ENCODE measurements at regions not wholly inside any gene's neighbourhood (a gene's known extent, or its start where the extent isn't known, plus 50 kb on each side); places are given as distances from the start of the nearest gene placed in this dataset.

GRCh38 chr14:49464885-49465284, 121.3 kb downstream of the RPS29 start:
- intact Hi-C loops (cut with DNase I, micrococcal nuclease) = loop anchor here (5.0 to 10.0 kb wide), 3 partner anchors 120 to 370 kb away; partner anchors contain the start of genes MGAT2 (in 1 of the 2), RPL36AL (in 1 of the 2) and RPS29 (in 1 of the 2)
- no peaks in the 10 kb centered on the region for H3K4me1 Mint-ChIP-seq
- no peak for DNase-seq
- no peaks in the 10 kb centered on the region for H3K36me3 Mint-ChIP-seq (ENCODE audit: low read depth)
- no peak overlapping the region for H3K27ac Mint-ChIP-seq
- ChIA-PET POLR2A (no interaction called here), CTCF (no interaction called here)
- H3K4me3 Mint-ChIP-seq = no peak overlapping the region
- no peaks in the 10 kb centered on the region for H3K27me3 Mint-ChIP-seq
- no peak for ATAC-seq
- H3K9me3 Mint-ChIP-seq (ENCODE audit: low read depth) = no peaks in the 10 kb centered on the region

DNA sequence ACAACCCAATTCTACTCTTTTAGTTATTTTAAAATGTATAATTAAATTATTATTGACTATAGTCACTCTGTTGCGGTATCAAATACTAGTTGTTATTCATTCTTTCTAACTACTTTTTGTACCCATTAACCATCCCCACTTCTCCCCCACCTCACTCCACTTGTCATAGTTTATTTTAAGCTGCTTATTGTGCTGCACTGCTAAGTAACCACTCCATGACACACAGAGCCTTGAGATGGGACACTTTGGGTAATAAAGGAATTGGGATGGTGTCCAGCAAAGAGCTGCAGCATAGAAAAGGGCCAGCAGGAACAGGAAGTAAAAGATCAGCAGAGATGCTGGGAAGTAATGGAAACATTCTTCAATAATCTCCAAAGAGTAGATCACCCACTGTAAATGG, 123.0 kb downstream of the RPS29 start:
- no peaks in the 10 kb centered on the region for H3K36me3 Mint-ChIP-seq (ENCODE audit: low read depth)
- H3K27ac Mint-ChIP-seq = no peak overlapping the region
- H3K4me3 Mint-ChIP-seq = no peak overlapping the region
- H3K9me3 Mint-ChIP-seq (ENCODE audit: low read depth) = no peaks in the 10 kb centered on the region
- intact Hi-C loops (cut with DNase I, micrococcal nuclease) = loop anchor here (5.0 to 10.0 kb wide), 3 partner anchors 122 to 372 kb away; partner anchors contain the start of genes MGAT2 (in 1 of the 2), RPL36AL (in 1 of the 2) and RPS29 (in 1 of the 2)
- ATAC-seq (no peak), DNase-seq (no peak)
- ChIA-PET CTCF (interaction anchor here (1.1 to 5.5 kb wide), 6 partner anchors 12 to 123 kb away, joined by 3 to 143 read pairs (median 22); partner anchors contain the start of gene RPS29), POLR2A (no interaction called here)
- H3K4me1 Mint-ChIP-seq = no peaks in the 10 kb centered on the region
- H3K27me3 Mint-ChIP-seq = no peaks in the 10 kb centered on the region

DNA sequence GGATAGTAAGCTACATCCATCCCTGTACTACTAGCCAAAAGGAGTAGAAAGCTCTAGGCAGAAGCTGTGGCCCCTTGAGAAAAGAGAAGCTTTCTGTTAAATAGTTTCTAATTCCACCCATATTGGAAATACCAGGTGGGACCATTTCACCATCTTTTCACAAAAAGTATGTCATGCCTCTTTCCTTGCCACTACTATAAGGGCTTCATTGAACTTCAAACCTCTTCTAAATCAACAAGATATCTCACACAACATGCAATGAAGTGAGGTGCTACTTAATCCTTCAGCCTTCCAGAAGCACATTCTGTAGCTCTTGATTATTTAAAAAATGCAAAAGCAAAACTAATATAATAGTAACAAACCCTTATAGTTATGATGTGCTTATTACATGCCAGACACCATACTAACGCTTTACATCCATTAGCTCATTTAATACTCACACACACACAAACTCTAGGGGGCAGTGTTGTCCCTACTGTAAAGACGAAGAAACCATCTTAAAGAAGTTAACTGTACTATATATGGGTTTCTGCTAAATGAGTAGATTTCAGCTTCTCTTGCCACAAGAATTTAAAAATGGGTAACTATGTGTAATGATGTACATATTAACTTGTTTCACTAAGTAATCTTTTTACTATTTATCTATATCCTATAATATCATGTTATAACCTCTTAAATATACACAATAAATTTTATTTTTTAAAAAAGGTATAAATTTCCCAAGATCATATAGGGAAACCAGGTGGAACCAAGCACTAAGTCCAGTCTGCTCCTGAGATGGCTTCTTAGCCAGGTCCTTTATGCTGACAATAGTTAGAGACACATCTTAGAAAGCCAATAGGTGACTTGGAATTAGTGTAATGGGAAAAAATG, 124.4 kb downstream of the RPS29 start:
- H3K4me1 Mint-ChIP-seq = no peaks in the 10 kb centered on the region
- H3K4me3 Mint-ChIP-seq = no peak overlapping the region
- no peaks in the 10 kb centered on the region for H3K36me3 Mint-ChIP-seq (ENCODE audit: low read depth)
- CTCF ChIA-PET = interaction anchor here (0.6 to 5.5 kb wide), 46 partner anchors 10 to 1377 kb away, joined by 3 to 143 read pairs (median 4); partner anchors contain the start of genes DNAAF2, LRR1, RPL36AL and RPS29
- H3K27me3 Mint-ChIP-seq = no peaks in the 10 kb centered on the region
- H3K27ac Mint-ChIP-seq = no peak overlapping the region
- ATAC-seq = peak; percentile 98
- peak; percentile 73 for DNase-seq
- no peaks in the 10 kb centered on the region for H3K9me3 Mint-ChIP-seq (ENCODE audit: low read depth)
- intact Hi-C loops (cut with DNase I, micrococcal nuclease) = loop anchor here (1.0 to 10.0 kb wide), 5 partner anchors 36 to 373 kb away; partner anchors contain the start of genes RPS29 (in 2 of the 2), MGAT2 (in 1 of the 2) and RPL36AL (in 1 of the 2)
- POLR2A ChIA-PET = interaction anchor here (1.1 to 1.3 kb wide), 2 partner anchors 22 to 159 kb away, joined by 3 read pairs; partner anchors contain the start of genes MGAT2 and RPL36AL

DNA sequence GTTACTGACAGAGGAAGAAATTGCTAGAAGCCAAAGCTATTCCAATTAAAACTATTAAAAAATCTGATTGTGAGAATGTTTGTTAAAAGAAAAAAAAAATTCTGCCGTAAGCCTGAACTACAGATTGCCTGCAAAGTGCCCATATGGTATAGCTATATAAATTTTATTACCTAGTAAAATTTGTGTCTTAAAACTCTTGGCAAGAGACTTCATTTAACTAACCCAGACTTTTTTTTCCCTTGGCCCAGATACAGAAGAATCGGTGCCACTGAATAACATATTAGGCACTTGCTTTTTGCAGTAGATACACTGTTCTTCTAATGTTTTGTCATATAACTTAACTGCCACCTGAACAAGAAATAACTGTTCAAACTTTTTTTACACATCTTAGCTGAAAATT, 125.5 kb downstream of the RPS29 start:
- Mint-ChIP-seq H3K4me3 (no peak overlapping the region), H3K27me3 (peaks cover 2% of the 10 kb centered on the region), H3K9me3 (ENCODE audit: low read depth) (no peaks in the 10 kb centered on the region), H3K27ac (no peak overlapping the region), H3K36me3 (ENCODE audit: low read depth) (no peaks in the 10 kb centered on the region), H3K4me1 (no peaks in the 10 kb centered on the region)
- ATAC-seq (no peak), DNase-seq (no peak)
- intact Hi-C loops (cut with DNase I, micrococcal nuclease) = loop anchor here (1.0 to 10.0 kb wide), 5 partner anchors 37 to 374 kb away; partner anchors contain the start of genes RPS29 (in 2 of the 2), MGAT2 (in 1 of the 2) and RPL36AL (in 1 of the 2)
- ChIA-PET POLR2A (no interaction called here), CTCF (interaction anchor here (1.0 to 5.5 kb wide), 16 partner anchors 9 to 149 kb away, joined by 3 to 143 read pairs (median 10); partner anchors contain the start of gene RPS29)

DNA sequence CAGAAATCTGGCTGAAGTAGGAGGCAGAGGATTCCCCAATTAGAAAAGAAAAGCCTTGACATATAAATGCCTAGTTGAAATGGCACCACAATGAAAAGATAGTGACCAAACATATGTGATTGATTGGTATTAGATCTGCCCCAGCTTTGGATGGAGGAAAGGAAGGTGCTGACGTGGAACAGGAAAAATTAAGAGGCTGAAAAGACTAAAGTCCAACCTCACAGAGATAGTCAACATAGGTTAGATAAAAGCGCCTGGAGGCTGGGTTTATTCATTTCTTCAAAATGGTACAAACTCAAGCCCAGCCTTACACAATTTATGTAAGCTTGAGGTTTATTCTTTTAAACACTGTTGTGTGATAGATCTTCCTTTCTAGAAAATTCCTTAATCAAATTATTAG, 129.6 kb downstream of the RPS29 start:
- POLR2A ChIA-PET = no interaction called here
- CTCF ChIA-PET = no interaction called here
- H3K4me1 Mint-ChIP-seq = no peaks in the 10 kb centered on the region
- ATAC-seq (no peak), DNase-seq (no peak)
- intact Hi-C loops (cut with DNase I, micrococcal nuclease) = no loop called here
- no peaks in the 10 kb centered on the region for H3K9me3 Mint-ChIP-seq (ENCODE audit: low read depth)
- H3K27ac Mint-ChIP-seq = no peak overlapping the region
- H3K27me3 Mint-ChIP-seq = peaks cover 2% of the 10 kb centered on the region
- H3K36me3 Mint-ChIP-seq (ENCODE audit: low read depth) = no peaks in the 10 kb centered on the region
- H3K4me3 Mint-ChIP-seq = no peak overlapping the region

- CTCF ChIA-PET = interaction anchor here (0.7 to 2.6 kb wide), 2 partner anchors 10 to 240 kb away, joined by 3 to 19 read pairs; no protein-coding TSS in a partner anchor
- ATAC-seq = no peak
These were observed 134.2 kb downstream of the RPS29 start for GRCh38 chr14:49451938-49452337.

GRCh38 chr14:49449749-49450148, 136.4 kb downstream of the RPS29 start:
- H3K4me1 Mint-ChIP-seq = no peaks in the 10 kb centered on the region
- no peak for DNase-seq
- no peak overlapping the region for H3K27ac Mint-ChIP-seq
- intact Hi-C loops (cut with DNase I, micrococcal nuclease) = no loop called here
- ChIA-PET POLR2A (no interaction called here), CTCF (no interaction called here)
- H3K36me3 Mint-ChIP-seq (ENCODE audit: low read depth) = no peaks in the 10 kb centered on the region
- no peak for ATAC-seq
- peaks cover 6% of the 10 kb centered on the region for H3K27me3 Mint-ChIP-seq
- H3K9me3 Mint-ChIP-seq (ENCODE audit: low read depth) = peaks cover 5% of the 10 kb centered on the region
- no peak overlapping the region for H3K4me3 Mint-ChIP-seq

More at GRCh38 chr14:49451938-49452337, 134.2 kb downstream of the RPS29 start:
- no peak for DNase-seq
- intact Hi-C loops (cut with DNase I, micrococcal nuclease) = no loop called here
- Mint-ChIP-seq H3K36me3 (ENCODE audit: low read depth) (no peaks in the 10 kb centered on the region), H3K4me3 (no peak overlapping the region), H3K27me3 (peaks cover 6% of the 10 kb centered on the region), H3K4me1 (no peaks in the 10 kb centered on the region), H3K27ac (no peak overlapping the region), H3K9me3 (ENCODE audit: low read depth) (peaks cover 5% of the 10 kb centered on the region)
- POLR2A ChIA-PET = no interaction called here

GRCh38 chr14:49447540-49448107, 138.6 kb downstream of the RPS29 start:
- H3K4me3 Mint-ChIP-seq = no peak overlapping the region
- no peaks in the 10 kb centered on the region for H3K36me3 Mint-ChIP-seq (ENCODE audit: low read depth)
- no peak for DNase-seq
- no peak for ATAC-seq
- H3K27ac Mint-ChIP-seq = no peak overlapping the region
- no peaks in the 10 kb centered on the region for H3K4me1 Mint-ChIP-seq
- CTCF ChIA-PET = interaction anchor here (0.8 to 4.4 kb wide), 3 partner anchors 13 to 51 kb away, joined by 3 to 32 read pairs (median 3); no protein-coding TSS in a partner anchor
- H3K9me3 Mint-ChIP-seq (ENCODE audit: low read depth) = peaks cover 5% of the 10 kb centered on the region
- H3K27me3 Mint-ChIP-seq = peaks cover 6% of the 10 kb centered on the region
- intact Hi-C loops (cut with DNase I, micrococcal nuclease) = no loop called here
- POLR2A ChIA-PET = no interaction called here

DNA sequence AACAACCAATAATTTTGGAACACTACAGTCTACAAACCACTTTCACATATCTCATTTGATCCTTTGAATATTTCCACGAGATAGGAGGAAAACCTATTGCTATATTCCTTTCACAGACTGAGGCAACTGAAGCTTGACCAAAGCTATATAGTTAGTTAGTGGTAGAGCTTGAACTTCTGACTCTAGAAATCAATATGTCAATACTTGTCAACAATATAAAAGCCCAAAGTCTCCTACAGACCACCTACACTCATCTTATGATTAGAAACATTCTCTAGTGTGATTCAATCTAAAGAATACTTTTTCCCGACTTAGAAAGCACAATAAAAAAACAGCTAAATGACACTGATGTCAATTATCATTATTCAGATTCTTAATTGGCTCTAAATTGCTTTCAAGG, 139.4 kb downstream of the RPS29 start:
- intact Hi-C loops (cut with DNase I, micrococcal nuclease) = no loop called here
- Mint-ChIP-seq H3K27ac (no peak overlapping the region), H3K4me1 (no peaks in the 10 kb centered on the region), H3K9me3 (ENCODE audit: low read depth) (peaks cover 5% of the 10 kb centered on the region), H3K4me3 (no peak overlapping the region), H3K27me3 (peaks cover 8% of the 10 kb centered on the region), H3K36me3 (ENCODE audit: low read depth) (no peaks in the 10 kb centered on the region)
- ATAC-seq (no peak), DNase-seq (no peak)
- CTCF ChIA-PET = interaction anchor here (0.6 to 4.4 kb wide), 5 partner anchors 14 to 712 kb away, joined by 3 to 32 read pairs (median 3); no protein-coding TSS in a partner anchor
- POLR2A ChIA-PET = no interaction called here

DNA sequence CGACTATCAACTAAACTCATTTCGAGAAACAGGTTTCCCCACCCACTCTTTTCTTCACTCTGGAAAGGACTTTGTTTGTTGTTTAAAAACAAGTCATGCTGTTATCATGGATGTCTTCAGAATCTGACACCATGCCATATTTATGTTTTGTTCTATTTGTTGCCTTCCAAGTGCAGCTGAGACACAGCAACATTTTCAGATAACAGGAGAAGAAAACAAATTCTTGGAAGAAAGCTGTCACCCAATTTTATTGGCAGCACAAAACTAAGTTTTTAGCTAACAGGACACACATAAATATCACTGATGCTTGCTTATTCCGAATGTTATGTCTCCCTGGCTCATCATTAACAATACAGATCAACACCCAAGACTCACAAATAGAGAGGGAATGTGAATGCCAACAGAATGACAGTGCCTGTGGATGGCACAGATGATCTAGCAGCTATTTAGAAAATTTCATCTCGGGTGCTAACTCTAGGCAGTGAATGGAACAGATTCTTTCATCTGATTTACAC, 147.9 kb downstream of the RPS29 start:
- no peak overlapping the region for H3K4me3 Mint-ChIP-seq
- H3K4me1 Mint-ChIP-seq = no peaks in the 10 kb centered on the region
- H3K9me3 Mint-ChIP-seq (ENCODE audit: low read depth) = peaks cover 2% of the 10 kb centered on the region
- CTCF ChIA-PET = interaction anchor here (1.0 kb wide), 1 partner anchor 59 kb away, joined by 3 read pairs; no protein-coding TSS in a partner anchor
- no peaks in the 10 kb centered on the region for H3K36me3 Mint-ChIP-seq (ENCODE audit: low read depth)
- intact Hi-C loops (cut with DNase I, micrococcal nuclease) = no loop called here
- DNase-seq (no peak), ATAC-seq (no peak)
- H3K27me3 Mint-ChIP-seq = peaks cover 12% of the 10 kb centered on the region
- no peak overlapping the region for H3K27ac Mint-ChIP-seq
- POLR2A ChIA-PET = no interaction called here

GRCh38 chr14:49428076-49428475, 158.1 kb downstream of the RPS29 start:
- H3K9me3 Mint-ChIP-seq (ENCODE audit: low read depth) = peaks cover 21% of the 10 kb centered on the region
- ChIA-PET CTCF (no interaction called here), POLR2A (no interaction called here)
- no peak for ATAC-seq
- DNase-seq = no peak
- no peak overlapping the region for H3K4me3 Mint-ChIP-seq
- peaks cover 10% of the 10 kb centered on the region for H3K36me3 Mint-ChIP-seq (ENCODE audit: low read depth)
- H3K4me1 Mint-ChIP-seq = peaks cover 8% of the 10 kb centered on the region
- H3K27me3 Mint-ChIP-seq = peaks cover 23% of the 10 kb centered on the region
- intact Hi-C loops (cut with DNase I, micrococcal nuclease) = no loop called here
- H3K27ac Mint-ChIP-seq = no peak overlapping the region
